Inflammatory macrophage treated with lipopolysaccharide for 1 hour (primary cell): ENCODE measurements at regions not wholly inside any gene's neighbourhood (a gene's known extent, or its start where the extent isn't known, plus 50 kb on each side); places are given as distances from the start of the nearest gene placed in this dataset.
"Not testable (repeated sequence)": the region's sequence is repeated elsewhere in the genome, so short reads cannot be mapped to it uniquely, and the experiment has no call there.

Experiments used
- DNase-seq, 2 donors: peaks; one replicate each; pipeline ENCODE4 v3.0.0-alpha.2; 2020 to 2022

DNA sequence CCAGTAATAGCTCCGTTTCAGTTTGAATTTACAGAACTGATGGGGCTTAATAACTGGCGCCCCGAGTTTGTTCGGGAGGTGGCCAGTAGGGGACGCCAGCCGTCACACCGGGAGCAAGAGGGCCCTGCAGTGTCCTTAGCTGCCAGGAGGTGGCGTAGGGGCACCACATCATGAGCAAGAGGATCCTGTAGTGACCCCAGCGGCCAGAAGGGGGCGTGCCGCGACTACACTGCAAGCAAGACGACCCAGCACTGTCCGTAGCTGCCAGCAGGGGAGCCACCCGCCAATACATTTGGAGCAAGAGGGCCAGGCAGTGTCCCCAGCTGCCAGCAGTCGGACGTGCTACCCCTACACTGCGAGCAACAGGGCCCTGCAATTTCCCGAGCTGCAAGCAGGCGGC is 663.7 kb upstream of the B3GAT1 start:
- peak; percentile 7 to 48 for DNase-seq

DNA sequence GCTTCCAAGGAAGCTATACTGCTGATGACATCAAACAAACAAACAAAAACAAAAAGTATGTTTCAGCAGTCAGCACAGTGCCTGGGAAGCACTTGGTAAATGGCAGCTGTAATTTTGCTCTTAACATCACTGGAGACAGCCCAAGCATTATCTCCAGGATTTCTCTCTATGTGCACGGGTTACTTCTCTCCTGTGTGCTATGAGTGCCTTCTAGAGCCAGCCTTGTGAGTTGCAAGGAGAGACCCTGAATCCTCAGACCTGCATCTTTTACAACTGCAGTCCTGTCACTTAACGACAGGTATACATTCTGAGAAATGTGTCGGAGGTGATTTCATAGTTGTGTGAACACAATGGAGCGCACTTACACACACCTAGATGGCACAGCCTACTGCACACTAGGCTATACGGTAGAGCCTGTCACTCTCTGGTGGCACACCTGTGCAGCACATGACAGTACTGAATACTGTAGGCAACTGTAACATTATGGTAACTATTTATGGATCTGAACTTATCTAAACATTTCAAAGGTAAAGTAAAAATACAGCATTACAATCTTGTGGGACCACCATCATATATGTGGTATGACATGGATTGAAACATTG is 662.5 kb upstream of the B3GAT1 start:
- DNase-seq = no peak

DNA sequence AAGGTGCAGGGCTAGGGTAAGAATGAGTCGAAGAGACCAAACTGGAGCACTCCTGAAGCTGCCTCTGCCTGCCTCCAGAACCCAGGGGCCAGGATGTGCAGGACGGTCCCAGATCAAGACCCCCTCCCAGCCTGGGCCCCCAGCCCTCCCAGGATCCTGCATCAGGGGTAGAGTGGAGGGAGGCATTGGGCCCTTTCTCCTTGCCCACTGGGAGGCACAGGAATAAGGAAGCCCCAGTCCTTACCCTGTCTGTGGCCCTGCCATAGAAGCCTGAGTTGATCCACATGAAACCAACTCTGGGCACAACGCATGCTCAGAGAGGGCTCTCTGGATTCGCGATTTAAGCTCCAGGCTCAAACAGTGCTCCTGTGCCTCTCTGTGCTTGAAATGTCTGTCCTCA is 661.8 kb upstream of the B3GAT1 start:
- DNase-seq = no peak

DNA sequence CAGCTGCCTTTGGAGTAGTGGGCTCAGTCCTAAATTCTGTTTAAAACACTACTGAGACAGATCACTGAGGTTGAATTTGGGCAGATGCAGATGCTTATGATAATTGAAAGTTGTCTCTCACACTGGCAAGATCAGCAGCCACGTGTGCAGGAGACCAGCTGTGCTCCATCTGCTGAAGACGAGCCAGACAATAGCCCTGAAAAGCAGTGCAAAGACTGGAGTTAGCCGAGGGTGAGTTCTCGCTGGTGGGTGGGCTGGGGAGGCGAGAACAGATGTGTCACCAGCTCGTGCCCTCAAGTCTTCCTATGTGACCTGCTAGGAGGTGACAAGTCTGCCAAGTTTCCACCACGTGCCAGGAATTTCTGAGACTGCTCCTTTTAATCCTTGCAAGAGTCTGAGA is 661.3 kb upstream of the B3GAT1 start:
- DNase-seq = no peak

DNA sequence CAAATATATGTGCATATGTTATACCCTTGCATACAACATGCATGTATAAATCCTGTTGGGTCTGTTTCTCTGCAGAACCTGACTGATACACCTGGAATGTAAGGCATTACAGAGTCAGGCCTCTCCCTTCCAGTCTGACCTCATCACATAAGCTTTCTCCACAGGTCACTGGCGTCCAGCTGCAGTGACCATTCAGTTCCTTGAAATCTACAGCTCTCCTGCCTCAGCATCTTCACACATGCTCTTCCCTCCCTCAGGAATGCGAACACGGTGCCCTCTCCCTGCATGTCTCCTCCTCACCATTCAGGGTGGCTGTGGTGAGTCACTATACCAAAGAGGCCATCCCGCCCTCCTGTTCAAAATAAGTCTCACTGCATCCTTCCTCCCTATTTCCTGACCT is 657.8 kb upstream of the B3GAT1 start:
- DNase-seq = no peak

DNA sequence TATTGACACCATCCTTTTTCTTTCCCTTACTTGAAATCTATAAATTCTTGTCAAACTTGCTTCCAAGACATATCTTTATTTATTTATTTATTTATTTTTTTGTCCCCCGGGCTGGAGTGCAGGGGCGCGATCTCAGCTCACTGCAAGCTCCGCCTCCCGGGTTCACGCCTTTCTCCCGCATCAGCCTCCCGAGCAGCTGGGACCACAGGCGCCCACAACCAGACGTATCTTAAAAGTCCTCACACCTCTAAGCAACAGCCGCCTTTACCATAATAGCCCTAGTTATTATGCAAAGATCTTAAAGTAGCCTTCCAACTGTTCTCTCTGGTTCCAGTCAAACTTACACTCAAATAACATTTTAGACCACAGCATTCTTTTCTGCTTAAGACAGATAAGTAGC is 657.0 kb upstream of the B3GAT1 start:
- DNase-seq = no peak

DNA sequence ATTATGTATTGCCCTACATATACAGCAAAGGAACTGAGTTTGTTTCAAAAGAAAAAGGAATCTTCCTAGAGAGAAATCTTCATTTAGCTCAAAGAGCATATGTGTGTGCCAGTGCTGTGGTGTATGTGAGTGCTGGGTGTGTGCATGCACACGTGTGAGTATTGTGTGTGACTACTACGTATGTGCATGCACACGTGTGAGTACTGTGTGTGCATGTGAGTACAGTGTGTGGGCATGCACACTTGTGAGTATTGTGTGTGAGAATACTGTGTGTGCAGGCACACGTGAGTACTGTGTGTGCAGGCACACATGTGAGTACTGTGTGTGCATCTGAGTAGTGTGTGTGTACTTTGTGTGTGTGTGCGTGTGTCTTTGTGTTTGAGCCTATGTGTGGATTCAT is 651.0 kb upstream of the B3GAT1 start:
- no peak for DNase-seq

DNA sequence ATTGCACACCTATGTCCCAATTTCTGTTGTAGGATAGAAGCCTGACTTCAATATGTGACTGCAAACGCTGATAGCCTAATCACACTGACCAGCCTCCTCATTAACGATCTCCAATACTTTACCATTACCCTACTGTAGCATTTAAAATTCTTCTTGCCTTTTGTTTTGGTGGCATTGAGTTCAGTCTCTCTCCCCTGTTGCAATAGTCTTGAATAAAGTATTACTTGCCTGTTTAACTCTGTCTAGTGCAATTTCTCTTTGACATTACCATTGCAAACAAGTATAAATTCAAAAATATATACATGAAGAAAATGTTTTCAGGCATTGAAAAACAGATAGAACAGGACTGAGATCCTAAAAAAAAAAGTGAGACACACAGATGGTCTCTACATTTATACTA is 649.1 kb upstream of the B3GAT1 start:
- DNase-seq = no peak

DNA sequence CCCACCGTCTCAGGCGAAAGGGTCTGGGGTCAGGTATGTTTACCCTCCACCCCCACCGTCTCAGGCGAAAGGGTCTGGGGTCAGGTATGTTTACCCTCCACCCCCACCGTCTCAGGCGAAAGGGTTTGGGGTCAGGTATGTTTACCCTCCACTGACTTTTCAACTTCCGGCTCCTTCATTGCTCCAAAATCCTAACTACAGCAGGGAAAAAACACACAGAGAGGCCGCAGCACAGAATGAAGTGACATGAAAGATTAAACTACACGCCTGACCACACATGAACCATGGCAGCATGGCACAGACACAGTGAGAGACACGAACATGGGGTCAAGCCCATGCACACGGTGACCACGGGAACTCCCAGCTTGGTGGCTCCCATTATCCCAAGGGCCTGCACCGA is 634.9 kb upstream of the B3GAT1 start:
- DNase-seq = no peak

DNA sequence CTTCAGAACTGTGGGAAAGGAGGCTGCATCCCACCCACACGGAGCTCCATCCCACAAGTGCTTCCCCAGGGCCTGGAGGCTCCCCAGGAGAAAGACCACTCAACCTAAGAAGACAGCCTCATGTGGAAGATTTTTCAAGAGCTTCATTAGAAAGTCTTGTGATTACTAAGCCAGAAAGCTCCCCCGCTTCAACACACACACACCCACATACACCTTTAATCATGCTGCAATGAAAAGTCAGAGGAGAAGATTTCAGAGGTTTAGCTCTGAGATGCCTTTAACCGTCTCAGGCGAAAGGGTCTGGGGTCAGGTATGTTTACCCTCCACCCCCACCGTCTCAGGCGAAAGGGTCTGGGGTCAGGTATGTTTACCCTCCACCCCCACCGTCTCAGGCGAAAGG is 634.5 kb upstream of the B3GAT1 start:
- DNase-seq = no peak

DNA sequence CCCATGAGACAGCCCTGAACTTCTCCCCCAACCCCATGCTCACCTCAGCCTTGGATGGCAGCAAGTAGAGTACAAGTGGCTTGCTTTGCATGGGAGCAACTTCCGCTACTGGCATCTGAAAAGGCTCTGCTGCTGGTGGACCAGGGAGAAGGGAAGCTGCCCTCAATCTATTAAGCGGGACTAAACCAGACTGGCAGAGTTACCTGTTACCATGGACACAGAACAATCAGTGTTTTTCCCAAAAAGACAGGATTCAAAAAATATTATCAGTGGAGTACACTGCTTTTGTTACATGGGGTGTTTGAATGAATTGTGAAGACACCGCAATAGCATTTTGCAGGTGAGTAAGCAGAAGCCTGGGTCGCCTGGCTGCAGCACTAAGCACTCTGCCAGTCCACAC is 631.4 kb upstream of the B3GAT1 start:
- DNase-seq = no peak

DNA sequence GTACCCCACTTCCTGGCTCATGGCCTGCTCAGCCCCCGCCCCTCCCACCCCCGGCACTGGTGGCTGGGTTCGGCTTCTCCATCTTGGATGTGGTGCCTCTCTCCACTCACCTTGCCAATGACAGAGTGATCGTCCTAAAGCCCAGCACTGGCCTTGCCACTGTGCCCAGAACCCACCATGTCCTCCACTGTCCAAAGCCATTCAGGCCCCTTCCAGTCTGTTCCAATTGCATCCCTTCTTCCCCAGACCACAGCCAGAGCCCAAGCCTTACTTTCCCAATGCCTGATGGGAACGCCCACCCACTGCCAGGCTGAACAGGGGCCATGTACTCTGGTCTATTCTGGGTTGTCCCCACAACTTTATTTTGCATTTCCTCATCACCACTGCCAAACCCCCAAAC is 625.8 kb upstream of the B3GAT1 start:
- DNase-seq = no peak

DNA sequence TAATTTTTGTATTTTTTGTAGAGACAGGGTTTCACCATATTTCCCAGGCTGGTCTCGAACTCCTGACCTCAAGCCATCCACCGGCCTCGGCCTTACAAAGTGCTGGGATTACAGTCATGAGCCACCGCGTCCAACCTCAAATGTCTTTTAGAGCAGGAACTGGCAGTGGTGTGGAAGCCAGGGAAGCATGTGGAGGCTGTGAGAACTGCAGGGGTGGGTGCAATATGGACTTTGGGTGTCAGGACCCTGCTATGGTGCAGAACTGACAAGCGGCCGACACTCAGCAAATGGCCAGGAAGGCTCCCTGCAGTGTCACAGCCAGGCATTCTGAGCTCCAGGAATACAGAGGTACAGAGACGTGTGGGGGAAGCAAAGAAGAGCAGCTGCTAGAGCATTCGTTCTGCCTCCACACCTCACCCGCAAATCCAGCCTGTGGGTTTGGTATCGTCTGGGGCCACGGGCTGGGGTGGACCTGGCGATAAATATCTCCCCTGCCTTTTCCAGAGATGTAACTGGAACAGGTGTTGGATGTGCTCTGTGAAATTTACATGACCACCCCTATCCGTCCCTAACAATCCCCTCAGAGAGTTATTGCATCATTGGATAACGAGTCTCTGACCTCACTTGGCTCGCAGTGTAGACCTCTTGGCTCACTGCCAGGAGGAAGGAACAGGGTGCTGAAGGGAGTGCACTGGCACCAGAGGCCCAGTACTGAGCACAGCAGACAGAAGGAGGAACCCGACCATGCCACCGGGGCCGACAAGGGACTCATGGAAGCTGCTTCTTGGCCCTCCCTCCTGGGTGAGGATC is 624.7 kb upstream of the B3GAT1 start:
- DNase-seq = no peak

DNA sequence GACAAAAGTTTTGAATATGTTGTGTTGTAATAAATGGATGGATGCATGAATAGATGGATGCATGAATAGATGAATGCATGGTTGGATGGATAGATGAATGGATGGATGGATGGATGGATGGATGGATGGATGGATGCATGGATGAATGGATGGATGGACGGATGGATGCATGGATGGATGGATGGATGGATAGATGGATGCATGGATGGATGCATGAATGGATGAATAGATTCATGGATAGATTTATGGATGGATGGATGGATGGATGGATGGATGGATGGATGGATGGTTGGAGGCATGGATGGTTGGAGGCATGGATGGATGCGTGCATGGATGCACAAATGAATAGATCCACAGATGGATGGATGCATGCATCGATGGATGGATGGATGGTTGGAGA is 623.2 kb upstream of the B3GAT1 start:
- no peak for DNase-seq

DNA sequence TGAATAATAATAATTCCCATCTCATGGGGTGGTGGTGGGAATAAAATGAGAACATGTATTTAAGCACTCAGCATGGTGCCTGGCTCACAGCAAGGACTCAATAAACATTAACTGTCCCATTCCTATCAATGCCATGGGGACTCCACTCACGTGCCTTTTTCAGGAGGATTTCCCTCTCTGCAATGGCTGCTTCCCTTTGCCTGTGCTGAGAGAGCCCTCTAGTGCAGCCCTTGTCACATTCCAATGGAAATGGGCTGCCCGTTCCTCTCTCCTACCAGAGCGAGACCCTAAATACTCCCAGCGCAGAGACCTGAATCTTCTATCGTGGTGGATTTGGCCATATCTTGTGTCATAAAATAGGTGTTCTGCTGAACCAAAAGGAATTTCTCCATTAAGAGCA is 621.5 kb upstream of the B3GAT1 start:
- DNase-seq = no peak

DNA sequence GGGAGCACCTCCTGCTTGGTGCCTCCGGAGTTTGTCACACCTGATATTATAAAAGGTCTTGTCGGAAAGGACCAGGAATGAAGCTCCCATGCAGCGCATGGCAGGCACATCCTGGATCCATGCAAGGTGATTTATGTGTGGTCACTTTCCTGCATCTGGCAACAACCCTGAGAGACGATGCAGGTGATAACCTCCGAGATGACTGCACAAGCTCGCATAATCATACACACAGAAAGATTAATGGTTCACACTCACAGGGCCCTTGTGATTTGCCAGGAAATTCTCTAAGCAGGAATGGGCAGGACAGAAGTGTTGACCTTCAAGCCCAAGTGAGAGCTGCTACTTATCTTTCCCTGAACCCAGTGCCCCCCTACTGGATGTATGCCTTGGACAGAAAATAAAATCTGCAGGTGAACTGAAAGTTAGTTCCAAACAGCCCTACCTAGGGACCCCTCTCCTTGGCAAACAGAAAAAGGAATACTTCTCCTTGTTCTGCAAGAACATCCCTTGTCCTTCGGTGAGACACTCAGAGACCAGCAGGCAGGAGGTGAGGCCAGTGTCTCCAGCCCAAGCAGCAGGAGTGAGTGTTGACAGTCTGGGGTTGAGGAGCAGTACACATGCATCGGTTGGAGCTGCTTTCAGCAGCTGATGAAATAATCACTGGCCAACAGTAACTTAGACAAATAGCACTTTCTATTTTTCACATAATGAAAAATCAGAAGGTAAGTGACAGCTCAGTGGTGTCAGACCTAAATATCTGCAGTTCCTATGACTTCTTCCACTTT is 619.4 kb upstream of the B3GAT1 start:
- no peak for DNase-seq

DNA sequence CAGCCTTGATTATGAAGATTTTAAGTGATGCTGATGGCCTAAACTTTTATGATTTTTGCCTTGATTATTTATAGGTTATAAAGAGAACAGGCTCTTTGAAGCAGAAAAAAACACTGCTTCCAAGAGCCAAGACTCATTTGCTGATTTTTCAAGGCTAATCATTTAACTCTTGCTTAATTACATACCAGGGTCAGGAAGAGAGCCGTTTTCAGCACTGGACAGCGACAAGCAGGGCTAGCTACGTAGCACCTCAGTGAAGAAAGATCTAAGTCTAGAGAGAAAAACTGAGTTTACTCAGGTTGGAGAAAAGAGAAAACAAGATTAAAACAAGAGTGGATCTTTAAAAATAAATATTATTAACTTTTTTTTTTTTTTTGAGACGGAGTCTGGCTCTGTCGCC is 615.4 kb upstream of the B3GAT1 start:
- peak in 1 of 2 donors; percentile 3 for DNase-seq

DNA sequence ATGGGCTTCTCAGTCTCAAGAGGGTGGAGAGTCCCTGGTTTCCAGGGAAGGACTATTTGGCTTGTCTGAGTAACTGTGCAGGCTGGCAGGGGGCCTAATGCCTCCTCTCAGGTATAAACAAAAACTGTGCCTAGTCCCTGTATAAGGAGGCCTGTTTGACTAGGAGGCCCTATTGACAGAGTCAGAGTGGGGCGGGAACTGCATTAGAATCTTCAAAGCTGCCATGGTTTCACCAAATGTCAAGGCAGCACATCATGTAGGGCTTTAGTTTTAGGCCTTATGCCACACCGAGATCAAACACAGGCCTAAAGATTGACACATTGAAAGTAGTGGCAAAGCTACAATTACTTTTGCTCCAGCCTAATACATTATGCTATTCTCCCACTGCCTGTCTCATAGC is 611.5 kb upstream of the B3GAT1 start:
- DNase-seq = no peak

DNA sequence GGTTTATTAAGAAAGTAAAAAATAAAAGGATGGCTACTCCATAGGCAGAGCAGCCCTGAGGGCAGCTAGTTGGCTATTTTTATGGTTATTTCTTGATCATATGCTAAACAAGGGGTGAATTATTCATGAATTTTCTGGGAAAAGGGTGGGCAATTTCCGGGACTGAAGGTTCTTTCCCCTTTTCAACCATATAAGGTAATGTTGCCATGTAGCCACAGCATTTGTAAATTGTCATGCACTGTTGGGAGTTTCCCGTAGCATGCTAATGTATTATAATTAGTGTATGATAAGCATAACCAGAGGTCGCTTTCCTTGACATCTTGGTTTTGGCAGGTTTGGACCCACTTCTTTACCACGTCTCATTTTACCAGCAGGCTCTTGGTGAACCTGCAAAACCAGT is 610.4 kb upstream of the B3GAT1 start:
- no peak for DNase-seq

DNA sequence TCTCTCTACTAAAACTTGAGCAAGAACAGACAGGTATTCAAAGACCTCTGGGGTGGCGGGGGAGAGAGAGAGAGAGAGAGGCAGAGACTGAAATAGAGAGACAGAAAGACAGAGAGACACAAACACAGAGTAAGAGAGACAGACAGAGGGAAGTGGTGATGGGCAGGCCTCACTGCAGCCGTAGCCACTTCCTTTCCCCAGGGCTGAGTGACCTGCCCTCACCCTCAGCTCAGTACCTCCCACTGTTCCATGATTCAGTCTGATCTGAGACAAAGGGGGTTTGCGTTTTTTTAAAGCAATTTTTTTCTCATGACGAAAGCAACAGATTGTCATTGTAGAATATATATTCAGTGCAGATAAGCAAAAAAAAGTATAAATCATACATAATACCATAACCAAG is 607.9 kb upstream of the B3GAT1 start:
- no peak for DNase-seq

DNA sequence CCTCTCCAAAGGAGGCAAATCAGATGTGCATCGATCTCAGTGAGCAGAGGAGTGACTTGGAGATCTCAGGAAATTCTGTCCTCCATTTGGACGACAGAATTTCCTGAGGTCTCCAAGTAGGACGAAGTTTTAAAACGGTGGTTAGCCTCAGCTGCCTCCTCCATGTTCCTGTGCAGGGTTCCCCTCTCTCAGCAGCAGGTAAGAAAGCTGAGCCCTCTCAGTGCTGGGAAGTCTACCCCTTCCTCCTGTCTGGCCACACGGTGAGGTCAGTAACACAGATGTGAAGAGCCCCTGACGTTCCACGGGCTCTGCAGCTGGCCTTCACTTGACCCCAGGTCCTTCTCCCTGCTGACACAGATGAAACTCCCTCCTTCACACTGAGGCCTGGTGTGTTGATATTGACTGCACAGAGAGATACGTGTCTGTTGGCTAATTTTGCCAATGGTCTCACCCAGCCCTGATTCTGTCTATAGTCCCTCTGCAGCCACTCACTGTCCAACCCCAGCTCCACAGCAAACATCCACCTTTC is 607.4 kb upstream of the B3GAT1 start:
- no peak for DNase-seq

DNA sequence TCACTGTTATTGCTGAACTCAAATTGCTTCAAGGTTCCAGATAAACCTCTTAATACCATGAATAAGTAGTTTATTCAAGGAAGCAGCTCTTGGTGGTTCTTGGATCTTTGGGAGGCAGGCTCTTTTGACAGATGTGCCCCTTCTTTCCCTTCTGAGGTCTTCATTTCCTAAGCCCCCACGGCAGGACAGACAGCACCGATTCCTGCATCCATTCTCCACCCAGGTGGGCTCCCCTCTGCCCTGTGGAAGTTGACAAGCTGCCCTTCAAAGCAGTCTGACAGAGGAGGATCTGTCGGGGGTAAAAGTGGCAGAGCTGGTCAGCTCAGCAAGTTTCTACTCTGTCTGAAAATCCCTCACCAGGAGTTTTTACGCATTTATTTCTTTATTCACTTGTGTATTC is 605.3 kb upstream of the B3GAT1 start:
- no peak for DNase-seq

DNA sequence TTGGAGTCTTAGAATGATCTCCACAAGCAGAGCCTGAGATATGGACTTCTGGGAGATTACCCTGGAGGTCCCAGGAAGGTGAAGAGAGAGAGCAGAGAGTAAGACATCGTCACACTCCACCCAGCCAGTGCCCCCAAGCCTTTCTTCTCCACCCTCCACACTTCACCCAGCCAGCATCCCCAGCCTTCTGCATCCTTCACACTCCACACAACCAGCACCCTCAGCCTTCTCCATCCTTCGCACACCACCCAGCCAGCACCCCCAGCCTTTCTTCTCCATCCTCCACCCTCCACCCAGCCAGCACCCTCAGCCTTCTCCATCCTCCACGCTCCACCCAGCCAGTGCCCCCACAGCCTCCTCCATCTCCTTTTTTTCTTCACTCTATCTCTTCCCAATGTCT is 603.9 kb upstream of the B3GAT1 start:
- DNase-seq = no peak

DNA sequence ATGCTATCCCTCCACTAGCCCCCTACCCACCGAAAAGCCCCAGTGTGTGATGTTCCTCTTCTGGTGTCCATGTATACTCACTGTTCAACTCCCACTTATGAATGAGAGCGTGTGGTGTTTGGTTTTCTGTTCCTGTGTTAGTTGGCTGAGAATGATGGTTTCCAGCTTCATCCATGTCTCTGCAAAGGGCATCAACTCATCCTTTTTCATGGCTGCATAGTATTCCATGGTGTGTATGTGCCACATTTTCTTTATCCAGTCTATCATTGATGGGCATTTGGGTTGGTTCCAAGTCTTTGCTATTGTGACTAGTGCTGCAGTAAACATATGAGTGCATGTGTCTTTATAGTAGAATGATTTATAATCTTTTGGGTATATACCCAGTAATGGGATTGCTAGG is 599.3 kb upstream of the B3GAT1 start:
- DNase-seq = not testable (repeated sequence)
